ENCODE measurements at regions not wholly inside any gene's neighbourhood (a gene's known extent, or its start where the extent isn't known, plus 50 kb on each side); places are given as distances from the start of the nearest gene placed in this dataset.

DNA sequence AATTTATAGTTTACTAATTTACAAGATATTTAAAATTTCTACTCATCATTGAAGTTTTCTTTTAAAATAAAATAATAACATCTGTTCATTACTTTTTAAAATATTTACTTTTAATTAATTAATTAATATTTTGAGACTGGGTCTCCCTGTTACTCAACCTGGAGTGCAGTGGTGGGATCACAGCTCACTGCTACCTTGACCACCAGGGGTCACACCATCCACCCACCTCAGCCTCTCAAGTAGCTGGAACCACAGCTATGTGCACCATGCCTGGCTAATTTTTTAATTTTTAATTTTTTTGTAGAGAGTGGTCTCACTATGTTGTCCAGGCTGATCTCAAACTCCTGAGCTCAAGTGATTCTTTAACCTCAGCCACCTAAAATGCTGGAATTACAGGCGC, 1013.6 kb downstream of the CDH9 start:
- ChIA-PET CTCF (no interaction called here), POLR2A (no interaction called here)
- H3K27me3 ChIP-seq (ENCODE audit: control insufficient read depth, insufficient read depth, low read length) = no peaks in the 10 kb centered on the region

DNA sequence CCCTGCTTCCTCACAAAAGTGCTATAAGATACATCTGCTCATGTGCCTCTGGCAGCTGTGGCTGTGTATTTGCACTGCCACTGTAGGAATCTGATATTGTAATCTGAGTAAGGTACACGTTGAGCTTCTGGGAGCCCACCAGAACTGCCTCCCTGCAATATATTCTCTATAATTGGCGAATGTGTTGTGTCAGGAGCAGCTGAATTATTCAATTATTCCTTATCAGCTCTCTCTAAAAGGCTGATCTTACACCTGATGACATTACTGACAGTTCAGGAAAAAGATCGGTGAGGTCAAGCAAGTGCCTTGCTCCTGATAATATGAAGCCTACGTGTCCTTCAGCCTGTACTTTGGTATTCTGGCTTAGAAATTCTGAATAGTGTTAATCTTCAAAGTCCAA, 1015.0 kb downstream of the CDH9 start:
- TF ChIP-seq, protein P1, sequence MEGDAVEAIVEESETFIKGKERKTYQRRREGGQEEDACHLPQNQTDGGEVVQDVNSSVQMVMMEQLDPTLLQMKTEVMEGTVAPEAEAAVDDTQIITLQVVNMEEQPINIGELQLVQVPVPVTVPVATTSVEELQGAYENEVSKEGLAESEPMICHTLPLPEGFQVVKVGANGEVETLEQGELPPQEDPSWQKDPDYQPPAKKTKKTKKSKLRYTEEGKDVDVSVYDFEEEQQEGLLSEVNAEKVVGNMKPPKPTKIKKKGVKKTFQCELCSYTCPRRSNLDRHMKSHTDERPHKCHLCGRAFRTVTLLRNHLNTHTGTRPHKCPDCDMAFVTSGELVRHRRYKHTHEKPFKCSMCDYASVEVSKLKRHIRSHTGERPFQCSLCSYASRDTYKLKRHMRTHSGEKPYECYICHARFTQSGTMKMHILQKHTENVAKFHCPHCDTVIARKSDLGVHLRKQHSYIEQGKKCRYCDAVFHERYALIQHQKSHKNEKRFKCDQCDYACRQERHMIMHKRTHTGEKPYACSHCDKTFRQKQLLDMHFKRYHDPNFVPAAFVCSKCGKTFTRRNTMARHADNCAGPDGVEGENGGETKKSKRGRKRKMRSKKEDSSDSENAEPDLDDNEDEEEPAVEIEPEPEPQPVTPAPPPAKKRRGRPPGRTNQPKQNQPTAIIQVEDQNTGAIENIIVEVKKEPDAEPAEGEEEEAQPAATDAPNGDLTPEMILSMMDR (IDR thresholded peaks at IDR 0.05; ENCODE audit: insufficient read depth, low read depth, low read length) = no peak
- DNase-seq (ENCODE audit: low read depth) = no peak
- Histone ChIP-seq H3K27me3 (ENCODE audit: control insufficient read depth, insufficient read depth, low read length) (no peaks in the 10 kb centered on the region), H3K36me3 (ENCODE audit: control insufficient read depth, insufficient read depth, low read length) (no peaks in the 10 kb centered on the region), H3K4me3 (ENCODE audit: low read depth, low read length) (no peak overlapping the region)
- ChIA-PET POLR2A (no interaction called here), CTCF (interaction anchor here (1.1 kb wide), 1 partner anchor 14 kb away, joined by 3 read pairs; no protein-coding TSS in a partner anchor)

More for the DNA sequence above, 1013.6 kb downstream of the CDH9 start:
- TF ChIP-seq, protein P1 (IDR thresholded peaks at IDR 0.05; ENCODE audit: insufficient read depth, low read depth, low read length) = no peak
- no peak overlapping the region for H3K4me3 ChIP-seq (ENCODE audit: low read depth, low read length)
- H3K36me3 ChIP-seq (ENCODE audit: control insufficient read depth, insufficient read depth, low read length) = no peaks in the 10 kb centered on the region
- DNase-seq (ENCODE audit: low read depth) = no peak

DNA sequence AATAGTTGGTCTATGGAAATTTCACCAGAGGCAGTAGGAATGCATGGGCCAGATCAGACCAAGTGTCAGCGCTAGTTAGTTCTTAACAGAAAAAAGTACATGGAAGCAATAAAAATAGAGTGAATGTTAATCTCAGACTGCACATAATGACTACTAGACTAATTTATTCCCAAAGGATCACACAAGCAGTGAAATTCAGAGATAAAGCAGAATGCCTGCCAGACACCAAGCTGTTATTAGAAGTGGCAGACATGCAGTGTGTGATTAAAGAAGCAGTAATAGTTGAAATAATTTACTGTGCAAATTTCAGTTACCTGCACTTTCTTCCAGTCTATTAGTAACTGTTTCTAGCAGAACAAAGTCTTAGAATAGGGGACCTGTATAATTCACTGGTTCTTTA, 1024.2 kb downstream of the CDH9 start:
- H3K27me3 ChIP-seq (ENCODE audit: control insufficient read depth, insufficient read depth, low read length) = no peaks in the 10 kb centered on the region
- POLR2A ChIA-PET = no interaction called here
- no peak overlapping the region for H3K4me3 ChIP-seq (ENCODE audit: low read depth, low read length)
- no peaks in the 10 kb centered on the region for H3K36me3 ChIP-seq (ENCODE audit: control insufficient read depth, insufficient read depth, low read length)
- CTCF ChIA-PET = no interaction called here
- no peak for DNase-seq (ENCODE audit: low read depth)
- TF ChIP-seq, protein P1 (IDR thresholded peaks at IDR 0.05; ENCODE audit: insufficient read depth, low read depth, low read length) = no peak

DNA sequence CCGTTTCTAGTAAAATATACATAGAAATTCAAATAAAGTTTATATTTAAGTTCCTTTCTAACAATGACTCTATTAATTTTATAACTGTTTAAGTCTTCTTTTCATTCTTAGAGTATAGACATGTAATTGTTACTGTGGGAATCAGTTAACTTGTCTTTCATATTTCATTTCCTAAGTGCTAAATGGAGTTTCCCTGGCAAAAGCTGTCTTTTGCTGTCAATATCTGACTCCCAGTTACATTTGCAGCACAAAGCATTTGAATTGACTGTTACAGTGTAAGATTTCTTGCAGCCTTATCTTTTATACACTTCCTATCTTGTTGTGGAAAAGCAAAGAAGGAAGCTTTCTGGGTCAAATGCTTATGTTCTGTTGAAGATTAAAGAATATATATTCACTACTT, 1026.3 kb downstream of the CDH9 start:
- ChIA-PET CTCF (no interaction called here), POLR2A (no interaction called here)
- no peaks in the 10 kb centered on the region for H3K27me3 ChIP-seq (ENCODE audit: control insufficient read depth, insufficient read depth, low read length)
- DNase-seq (ENCODE audit: low read depth) = no peak
- TF ChIP-seq, protein P1 (IDR thresholded peaks at IDR 0.05; ENCODE audit: insufficient read depth, low read depth, low read length) = no peak
- H3K4me3 ChIP-seq (ENCODE audit: low read depth, low read length) = no peak overlapping the region
- no peaks in the 10 kb centered on the region for H3K36me3 ChIP-seq (ENCODE audit: control insufficient read depth, insufficient read depth, low read length)

DNA sequence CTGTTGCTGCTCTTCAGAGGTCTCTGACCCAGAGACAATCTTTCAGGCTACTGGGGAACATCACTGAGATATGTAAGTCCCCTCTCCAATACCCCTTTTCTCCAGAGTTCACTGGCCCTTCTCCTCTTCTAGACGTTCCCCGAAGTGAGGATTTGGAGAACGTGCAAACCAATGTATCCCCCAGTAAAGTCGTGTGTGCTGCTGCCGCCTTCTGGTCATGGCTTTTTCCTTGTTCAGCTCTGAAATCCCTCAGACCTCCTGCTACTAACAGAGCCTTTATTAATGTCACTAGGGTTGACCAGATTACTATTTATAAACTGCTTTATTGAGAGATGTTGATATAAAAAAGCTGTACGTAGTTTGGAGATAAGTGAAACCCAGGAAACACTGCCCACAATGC, 1028.6 kb downstream of the CDH9 start:
- Histone ChIP-seq H3K36me3 (ENCODE audit: control insufficient read depth, insufficient read depth, low read length) (no peaks in the 10 kb centered on the region), H3K4me3 (ENCODE audit: low read depth, low read length) (no peak overlapping the region), H3K27me3 (ENCODE audit: control insufficient read depth, insufficient read depth, low read length) (no peaks in the 10 kb centered on the region)
- CTCF ChIA-PET = interaction anchor here (0.7 kb wide), 1 partner anchor 13 kb away, joined by 3 read pairs; no protein-coding TSS in a partner anchor
- DNase-seq (ENCODE audit: low read depth) = no peak
- TF ChIP-seq, protein P1 (IDR thresholded peaks at IDR 0.05; ENCODE audit: insufficient read depth, low read depth, low read length) = no peak
- POLR2A ChIA-PET = no interaction called here
